ENCODE measurements at regions not wholly inside any gene's neighbourhood (a gene's known extent, or its start where the extent isn't known, plus 50 kb on each side); places are given as distances from the start of the nearest gene placed in this dataset.

DNA sequence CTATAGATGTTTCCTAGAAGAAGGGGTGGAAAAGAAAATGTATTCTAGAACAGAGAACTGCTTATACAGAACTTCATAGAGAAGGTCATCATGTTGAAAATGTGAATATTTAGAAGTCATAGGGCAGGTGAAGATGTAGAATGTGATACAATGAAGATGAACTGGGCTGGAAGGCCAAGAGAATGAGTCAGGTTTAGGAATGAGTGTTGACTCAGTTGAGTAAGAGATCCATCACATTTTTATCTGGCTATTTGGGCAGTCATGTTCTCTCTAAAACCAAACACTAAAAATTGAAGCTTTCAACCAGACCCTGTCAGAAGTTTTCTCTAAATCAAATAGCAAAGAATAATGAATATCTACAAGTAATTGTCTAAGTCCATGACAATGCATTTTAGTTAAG is 660.5 kb downstream of the KCNJ2 start:
- H4K91ac ChIP-seq (replicated peaks; ENCODE audit: insufficient read length, low read length): no peak overlapping the region
- H3K9ac ChIP-seq (replicated peaks in 1 of 4; ENCODE audit: extremely low read depth in 1 of 4, low read depth in 3 of 4, low read length in 3 of 4): no peak overlapping the region
- H2AK5ac ChIP-seq (ENCODE audit: low read depth, low read length): no peak overlapping the region
- DNase-seq (ENCODE audit: low read depth in 1 of 2, low spot score in 2 of 2) (no peak), FAIRE-seq (no peak)
- no peaks in the 10 kb centered on the region for H3K79me2 ChIP-seq (ENCODE audit: control insufficient read depth in 1 of 2, insufficient read depth in 2 of 2, low read length in 2 of 2)
- H3K9me3 ChIP-seq (ENCODE audit: insufficient read depth in 2 of 2, low read depth in 1 of 2, low read length in 1 of 2): no peaks in the 10 kb centered on the region
- H4K20me1 ChIP-seq (replicated peaks in 1 of 2; ENCODE audit: control insufficient read depth in 1 of 2, insufficient read depth in 2 of 2, low read length in 2 of 2): no peaks in the 10 kb centered on the region
- no peaks in the 10 kb centered on the region for H3K23me2 ChIP-seq (ENCODE audit: low read depth, low read length)
- H3K27ac ChIP-seq (ENCODE audit: low read depth, low read length): no peak overlapping the region
- H3K79me1 ChIP-seq (ENCODE audit: low read depth, low read length): no peaks in the 10 kb centered on the region
- H2BK15ac ChIP-seq (ENCODE audit: low read length): no peak overlapping the region
- H3K4me2 ChIP-seq (ENCODE audit: insufficient read depth in 1 of 2, low read depth in 2 of 2, low read length in 2 of 2): no peak overlapping the region
- H4K5ac ChIP-seq (ENCODE audit: insufficient read length, low read depth, low read length): no peak overlapping the region
- TF ChIP-seq CTBP2 (IDR thresholded peaks at IDR 0.05; ENCODE audit: borderline replicate concordance, insufficient read depth, insufficient read length, low read length): no peak
- TF ChIP-seq KDM5A (IDR thresholded peaks at IDR 0.05; ENCODE audit: low read length): no peak
- TF ChIP-seq RAD21 (IDR thresholded peaks at IDR 0.05 in 1 of 2, conservative IDR thresholded peaks at IDR 0.05 in 1 of 2; ENCODE audit: low read depth in 2 of 2, low read length in 2 of 2): no peak
- no peak for TF ChIP-seq SP4 (IDR thresholded peaks at IDR 0.05; ENCODE audit: low read length)
- no peak for TF ChIP-seq TAF1 (IDR thresholded peaks at IDR 0.05; ENCODE audit: low read depth, low read length)
- TF ChIP-seq, protein P1, sequence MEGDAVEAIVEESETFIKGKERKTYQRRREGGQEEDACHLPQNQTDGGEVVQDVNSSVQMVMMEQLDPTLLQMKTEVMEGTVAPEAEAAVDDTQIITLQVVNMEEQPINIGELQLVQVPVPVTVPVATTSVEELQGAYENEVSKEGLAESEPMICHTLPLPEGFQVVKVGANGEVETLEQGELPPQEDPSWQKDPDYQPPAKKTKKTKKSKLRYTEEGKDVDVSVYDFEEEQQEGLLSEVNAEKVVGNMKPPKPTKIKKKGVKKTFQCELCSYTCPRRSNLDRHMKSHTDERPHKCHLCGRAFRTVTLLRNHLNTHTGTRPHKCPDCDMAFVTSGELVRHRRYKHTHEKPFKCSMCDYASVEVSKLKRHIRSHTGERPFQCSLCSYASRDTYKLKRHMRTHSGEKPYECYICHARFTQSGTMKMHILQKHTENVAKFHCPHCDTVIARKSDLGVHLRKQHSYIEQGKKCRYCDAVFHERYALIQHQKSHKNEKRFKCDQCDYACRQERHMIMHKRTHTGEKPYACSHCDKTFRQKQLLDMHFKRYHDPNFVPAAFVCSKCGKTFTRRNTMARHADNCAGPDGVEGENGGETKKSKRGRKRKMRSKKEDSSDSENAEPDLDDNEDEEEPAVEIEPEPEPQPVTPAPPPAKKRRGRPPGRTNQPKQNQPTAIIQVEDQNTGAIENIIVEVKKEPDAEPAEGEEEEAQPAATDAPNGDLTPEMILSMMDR (IDR thresholded peaks at IDR 0.05; ENCODE audit: control extremely low read depth in 1 of 3, insufficient read depth in 1 of 3, low read depth in 1 of 3, low read length in 3 of 3): no peak
- TF ChIP-seq YY1 (IDR thresholded peaks at IDR 0.05; ENCODE audit: low read depth, low read length): no peak
- TF ChIP-seq CHD1 (IDR thresholded peaks at IDR 0.05; ENCODE audit: low read depth, low read length): no peak
- no peak for TF ChIP-seq POLR2AphosphoS5 (IDR thresholded peaks at IDR 0.05; ENCODE audit: low read depth, low read length)
- H2BK5ac ChIP-seq (ENCODE audit: low read depth, low read length): no peak overlapping the region
- H2BK12ac ChIP-seq (ENCODE audit: low read depth, low read length): no peak overlapping the region
- H3K4ac ChIP-seq (replicated peaks; ENCODE audit: insufficient read length, low read depth, low read length): no peak overlapping the region
- H4K8ac ChIP-seq (ENCODE audit: extremely low read depth, insufficient read depth, low read length): no peak overlapping the region
- no peaks in the 10 kb centered on the region for H3K36me3 ChIP-seq (ENCODE audit: control insufficient read depth in 2 of 4, insufficient read depth in 4 of 4, low read length in 3 of 4)
- H3K23ac ChIP-seq (ENCODE audit: insufficient read length): no peak overlapping the region
- no peak overlapping the region for H2BK20ac ChIP-seq (ENCODE audit: low read length)
- no peaks in the 10 kb centered on the region for H3K27me3 ChIP-seq (replicated peaks in 1 of 4; ENCODE audit: control insufficient read depth in 3 of 4, extremely low read depth in 1 of 4, insufficient read depth in 3 of 4, low read length in 3 of 4)
- CTCF ChIA-PET (ENCODE audit: partially characterized antibody): interaction anchor here (0.6 to 2.3 kb wide), 2 partner anchors 21 to 199 kb away, joined by 3 to 6 read pairs; no protein-coding TSS in a partner anchor
- H2BK120ac ChIP-seq (replicated peaks; ENCODE audit: low read depth, low read length): no peak overlapping the region
- H3K4me3 ChIP-seq (ENCODE audit: extremely low read depth in 1 of 4, insufficient read depth in 2 of 4, low read depth in 3 of 4, low read length in 4 of 4): no peak overlapping the region
- H3K56ac ChIP-seq (replicated peaks; ENCODE audit: insufficient read length, low read depth, low read length): no peak overlapping the region
- POLR2A ChIA-PET (ENCODE audit: partially characterized antibody): no interaction called here
- H2AFZ ChIP-seq (ENCODE audit: low read length): no peak overlapping the region
- H3K18ac ChIP-seq (ENCODE audit: extremely low read depth, low read length): no peak overlapping the region
- no peaks in the 10 kb centered on the region for H3K4me1 ChIP-seq (replicated peaks in 1 of 4; ENCODE audit: control insufficient read depth in 3 of 4, insufficient read depth in 4 of 4, low read length in 3 of 4)
- no peak overlapping the region for H3K14ac ChIP-seq (ENCODE audit: insufficient read length)
